ENCODE measurements at regions not wholly inside any gene's neighbourhood (a gene's known extent, or its start where the extent isn't known, plus 50 kb on each side); places are given as distances from the start of the nearest gene placed in this dataset.

DNA sequence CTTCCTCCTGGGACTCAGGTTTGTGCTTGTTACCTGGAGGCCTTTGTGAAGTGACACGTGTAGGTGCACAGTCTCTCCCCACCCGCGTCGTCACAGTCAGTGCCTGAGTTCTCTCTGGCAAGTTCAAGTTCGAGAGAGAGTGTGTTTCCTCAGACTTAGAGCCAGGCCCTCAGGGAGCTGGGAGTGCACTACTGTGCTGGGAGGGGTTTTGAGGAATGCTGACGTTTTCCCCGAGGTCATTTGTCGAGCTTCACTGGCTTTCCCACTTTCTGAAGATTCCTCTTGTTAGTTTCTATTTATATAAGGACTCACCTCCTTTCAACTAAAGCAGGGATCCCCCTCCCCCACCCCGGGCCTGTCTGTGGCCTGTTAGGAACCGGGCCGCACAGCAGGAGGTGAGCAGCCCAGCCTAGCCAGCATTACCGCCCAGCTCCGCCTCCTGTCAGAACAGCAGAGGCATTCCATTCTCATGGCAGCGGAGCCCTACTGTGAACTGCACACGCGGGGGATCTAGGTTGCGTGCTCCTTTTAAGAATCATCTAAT is 209.2 kb downstream of the DIRAS2 start (continued):
- TF ChIP-seq, protein P1, sequence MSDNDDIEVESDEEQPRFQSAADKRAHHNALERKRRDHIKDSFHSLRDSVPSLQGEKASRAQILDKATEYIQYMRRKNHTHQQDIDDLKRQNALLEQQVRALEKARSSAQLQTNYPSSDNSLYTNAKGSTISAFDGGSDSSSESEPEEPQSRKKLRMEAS (IDR thresholded peaks at IDR 0.05) = no peak
- TF ChIP-seq ZFX (IDR thresholded peaks at IDR 0.05) (no peak), JUND (IDR thresholded peaks at IDR 0.05) (no peak)

DNA sequence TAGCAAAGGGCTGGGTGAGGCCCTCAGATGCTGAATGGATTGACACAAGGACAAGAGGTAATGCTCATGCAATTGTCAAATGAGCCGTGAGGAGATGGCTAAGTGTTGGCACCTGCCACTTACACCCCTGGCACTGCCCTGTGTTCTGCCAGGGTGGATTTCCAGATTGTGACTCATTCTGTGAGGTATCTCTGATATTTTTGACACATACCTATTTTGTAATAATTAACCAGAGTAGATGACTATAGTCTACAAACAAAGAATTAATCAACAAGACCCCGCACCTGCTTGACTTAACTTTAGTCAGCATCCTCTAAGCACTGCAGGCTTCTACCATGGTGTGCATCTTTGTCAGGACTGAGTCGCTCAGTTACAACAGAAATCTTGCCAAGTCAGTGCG is 200.8 kb downstream of the DIRAS2 start:
- Histone ChIP-seq H4K20me1 (ENCODE audit: insufficient read depth) (no peaks in the 10 kb centered on the region), H3K9me2 (ENCODE audit: insufficient read depth) (no peaks in the 10 kb centered on the region), H3K4me2 (ENCODE audit: low read length) (no peak overlapping the region), H3K9ac (ENCODE audit: low read length) (no peak overlapping the region), H3K36me3 (ENCODE audit: control insufficient read depth in 1 of 2, insufficient read depth in 2 of 2, low read length in 2 of 2) (no peaks in the 10 kb centered on the region), H3K27ac (ENCODE audit: low read depth, low read length) (no peak overlapping the region), H3K9me3 (ENCODE audit: control insufficient read depth in 1 of 2, insufficient read depth in 1 of 2, low read depth in 1 of 2, low read length in 2 of 2) (no peaks in the 10 kb centered on the region), H3K27me3 (ENCODE audit: insufficient read depth, low read length) (peaks cover 26% of the 10 kb centered on the region; the same call in 1 of the 2 replicates), H3K4me3 (replicated peaks in 1 of 2; ENCODE audit: low read depth in 1 of 2, low read length in 2 of 2) (no peak overlapping the region), H3K79me2 (ENCODE audit: insufficient read depth, low read length) (no peaks in the 10 kb centered on the region), H2AFZ (ENCODE audit: low read depth, low read length, poor library complexity, severe bottlenecking) (no peak overlapping the region), H3K4me1 (ENCODE audit: control insufficient read depth in 1 of 2, insufficient read depth in 2 of 2, low read length in 2 of 2) (no peaks in the 10 kb centered on the region)
- POLR2A ChIA-PET = no interaction called here
- DNase-seq (ENCODE audit: low read depth, low spot score) = no peak
- intact Hi-C loops (cut with micrococcal nuclease) = no loop called here
- no peak for ATAC-seq
- CTCF ChIA-PET = no interaction called here
- BruUV-seq (replicated peaks) = no TSS peak
- RAD21 ChIA-PET (ENCODE audit: low non-redundant PET in 1 of 2, low total read pairs in 2 of 2, uncharacterized antibody in 2 of 2, unreplicated experiment in 2 of 2) = no interaction called here
- TF ChIP-seq FOSL1 (IDR thresholded peaks at IDR 0.05; ENCODE audit: low read depth) (no peak), ZNF274 (IDR thresholded peaks at IDR 0.05; ENCODE audit: low read depth, low read length) (no peak)

DNA sequence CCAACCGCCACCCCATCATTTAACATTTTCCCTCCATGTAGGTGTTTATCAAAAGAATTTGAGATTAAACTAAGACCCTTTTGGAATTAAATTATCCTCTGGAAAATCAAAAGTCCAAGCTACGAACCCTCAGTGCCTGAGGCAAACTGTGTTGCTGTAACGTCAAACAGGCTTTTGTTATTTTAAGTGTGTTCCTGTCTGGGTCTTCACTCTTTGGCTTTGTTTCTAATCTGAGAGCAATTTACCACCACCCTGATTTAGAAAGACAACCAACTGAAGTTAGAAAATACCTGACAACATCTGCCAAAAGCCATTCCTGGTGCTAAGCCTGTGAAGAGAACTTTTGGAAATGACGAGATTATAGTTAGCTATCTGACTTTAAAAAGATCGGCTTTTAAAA is 199.9 kb downstream of the DIRAS2 start:
- no peaks in the 10 kb centered on the region for H3K4me1 ChIP-seq (ENCODE audit: control insufficient read depth in 1 of 2, insufficient read depth in 2 of 2, low read length in 2 of 2)
- DNase-seq (ENCODE audit: low read depth, low spot score) (no peak), ATAC-seq (no peak)
- H2AFZ ChIP-seq (ENCODE audit: low read depth, low read length, poor library complexity, severe bottlenecking) = no peak overlapping the region
- H3K9me2 ChIP-seq (ENCODE audit: insufficient read depth) = no peaks in the 10 kb centered on the region
- intact Hi-C loops (cut with micrococcal nuclease) = no loop called here
- ChIA-PET POLR2A (no interaction called here), RAD21 (ENCODE audit: low non-redundant PET in 1 of 2, low total read pairs in 2 of 2, uncharacterized antibody in 2 of 2, unreplicated experiment in 2 of 2) (no interaction called here), CTCF (no interaction called here)
- H3K27me3 ChIP-seq (ENCODE audit: insufficient read depth, low read length) = peaks cover 26% of the 10 kb centered on the region; the same call in 1 of the 2 replicates
- no peak overlapping the region for H3K27ac ChIP-seq (ENCODE audit: low read depth, low read length)
- H3K36me3 ChIP-seq (ENCODE audit: control insufficient read depth in 1 of 2, insufficient read depth in 2 of 2, low read length in 2 of 2) = no peaks in the 10 kb centered on the region
- BruUV-seq (replicated peaks) = no TSS peak
- H3K4me2 ChIP-seq (ENCODE audit: low read length) = no peak overlapping the region
- TF ChIP-seq POLR2AphosphoS5 (IDR thresholded peaks at IDR 0.05; ENCODE audit: low read depth, low read length) (no peak), POLR2A (IDR thresholded peaks at IDR 0.05; ENCODE audit: borderline replicate concordance, extremely low read depth, insufficient read depth, insufficient read length) (no peak), RAD21 (IDR thresholded peaks at IDR 0.05; ENCODE audit: low read depth) (no peak)
- no peaks in the 10 kb centered on the region for H3K9me3 ChIP-seq (ENCODE audit: control insufficient read depth in 1 of 2, insufficient read depth in 1 of 2, low read depth in 1 of 2, low read length in 2 of 2)
- no peak overlapping the region for H3K9ac ChIP-seq (ENCODE audit: low read length)
- H3K79me2 ChIP-seq (ENCODE audit: insufficient read depth, low read length) = no peaks in the 10 kb centered on the region
- no peak overlapping the region for H3K4me3 ChIP-seq (replicated peaks in 1 of 2; ENCODE audit: low read depth in 1 of 2, low read length in 2 of 2)
- H4K20me1 ChIP-seq (ENCODE audit: insufficient read depth) = no peaks in the 10 kb centered on the region
